Germinal center (tissue), 1 donor: ENCODE measurements at regions not wholly inside any gene's neighbourhood (a gene's known extent, or its start where the extent isn't known, plus 50 kb on each side); places are given as distances from the start of the nearest gene placed in this dataset.
A peak's percentile ranks its signal among the peaks of the same experiment; 100 is the strongest.
"Not testable (repeated sequence)": the region's sequence is repeated elsewhere in the genome, so short reads cannot be mapped to it uniquely, and the experiment has no call there.

Experiments
- DNase-seq: peaks from one replicate; pipeline ENCODE4 v3.0.0; 2012; ENCODE audit warnings: mixed read lengths, low spot score

- no peak for DNase-seq
Measured at GRCh38 chrX:69431420-69431819, 72.7 kb upstream of the NALF2 start.

- DNase-seq, result no peak
Measured at GRCh38 chrX:69430785-69431184, 73.3 kb upstream of the NALF2 start.

GRCh38 chrX:69429339-69430015 lies 74.6 kb upstream of the NALF2 start:
- DNase-seq, result no peak

GRCh38 chrX:69428216-69428615 lies 75.9 kb upstream of the NALF2 start:
- no peak for DNase-seq

- no peak for DNase-seq
Measured at GRCh38 chrX:69424910-69425309, 79.2 kb upstream of the NALF2 start.

- no peak for DNase-seq
Measured at GRCh38 chrX:69424161-69424560, 80.0 kb upstream of the NALF2 start.

- not testable (repeated sequence) for DNase-seq
Measured at GRCh38 chrX:69422208-69422607, 81.9 kb upstream of the NALF2 start.

GRCh38 chrX:69415698-69416097 lies 88.4 kb upstream of the NALF2 start:
- DNase-seq, result no peak

GRCh38 chrX:69412661-69413060 lies 91.5 kb upstream of the NALF2 start:
- no peak for DNase-seq

- no peak for DNase-seq
Measured at GRCh38 chrX:69398881-69399280, 105.2 kb upstream of the NALF2 start.

- DNase-seq, result no peak
Measured at GRCh38 chrX:69396916-69397315, 107.2 kb upstream of the NALF2 start.

GRCh38 chrX:69395306-69395705 lies 108.8 kb upstream of the NALF2 start:
- DNase-seq, result no peak

GRCh38 chrX:69389101-69389501 lies 115.0 kb upstream of the NALF2 start:
- no peak for DNase-seq

- DNase-seq, result no peak
Measured at GRCh38 chrX:69388526-69388925, 115.6 kb upstream of the NALF2 start.

GRCh38 chrX:69387567-69388487 lies 116.3 kb upstream of the NALF2 start:
- DNase-seq, result peak; percentile 29

- DNase-seq, result no peak
Measured at GRCh38 chrX:69386681-69387080, 117.4 kb upstream of the NALF2 start.

- no peak for DNase-seq
Measured at GRCh38 chrX:69379412-69379811, 124.7 kb upstream of the NALF2 start.

GRCh38 chrX:69374569-69374968 lies 129.6 kb upstream of the NALF2 start:
- no peak for DNase-seq

- DNase-seq, result no peak
Measured at GRCh38 chrX:69372435-69372834, 131.7 kb upstream of the NALF2 start.

- DNase-seq, result no peak
Measured at GRCh38 chrX:69371159-69371558, 133.0 kb upstream of the NALF2 start.

GRCh38 chrX:69369999-69370398 lies 134.1 kb upstream of the NALF2 start:
- DNase-seq, result no peak

- no peak for DNase-seq
Measured at GRCh38 chrX:69366183-69366582, 137.9 kb upstream of the NALF2 start.

GRCh38 chrX:69365755-69366154 lies 138.4 kb upstream of the NALF2 start:
- no peak for DNase-seq
